22Rv1 (cell line): ENCODE measurements at regions not wholly inside any gene's neighbourhood (a gene's known extent, or its start where the extent isn't known, plus 50 kb on each side); places are given as distances from the start of the nearest gene placed in this dataset.

Experiments
- ZFX ChIP-seq: fragments of 450-650 bp; IDR thresholded peaks from 2 replicates; pipeline ENCODE4 v1.6.1; 2017; ENCODE audit warnings: antibody characterized with exemption, borderline replicate concordance
- TF ChIP-seq, protein P1 (sequence below): fragments of 450-650 bp; IDR thresholded peaks from 2 replicates; pipeline ENCODE4 v1.5.1; 2017; ENCODE audit warnings: mild to moderate bottlenecking

DNA sequence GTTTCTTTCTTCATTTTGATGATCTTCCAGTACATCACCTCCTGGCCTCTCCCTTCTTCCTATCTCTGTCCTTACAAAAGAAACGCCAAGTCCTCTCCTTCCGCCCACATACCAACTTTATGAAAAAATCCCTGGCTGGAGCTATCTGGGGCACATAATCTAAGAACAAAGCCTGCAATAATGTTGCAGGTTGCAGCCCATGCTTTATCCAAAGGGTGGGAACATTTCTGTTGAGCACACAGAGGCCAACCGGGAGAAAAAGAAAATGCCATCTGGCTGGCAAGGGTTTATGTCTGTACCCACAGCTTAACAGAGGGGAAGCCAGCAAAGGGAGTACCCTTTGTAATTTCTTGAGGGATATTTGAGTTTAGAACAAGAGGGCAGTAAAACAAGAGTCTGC is 409.6 kb downstream of the SOX9 start:
- TF ChIP-seq, protein P1, sequence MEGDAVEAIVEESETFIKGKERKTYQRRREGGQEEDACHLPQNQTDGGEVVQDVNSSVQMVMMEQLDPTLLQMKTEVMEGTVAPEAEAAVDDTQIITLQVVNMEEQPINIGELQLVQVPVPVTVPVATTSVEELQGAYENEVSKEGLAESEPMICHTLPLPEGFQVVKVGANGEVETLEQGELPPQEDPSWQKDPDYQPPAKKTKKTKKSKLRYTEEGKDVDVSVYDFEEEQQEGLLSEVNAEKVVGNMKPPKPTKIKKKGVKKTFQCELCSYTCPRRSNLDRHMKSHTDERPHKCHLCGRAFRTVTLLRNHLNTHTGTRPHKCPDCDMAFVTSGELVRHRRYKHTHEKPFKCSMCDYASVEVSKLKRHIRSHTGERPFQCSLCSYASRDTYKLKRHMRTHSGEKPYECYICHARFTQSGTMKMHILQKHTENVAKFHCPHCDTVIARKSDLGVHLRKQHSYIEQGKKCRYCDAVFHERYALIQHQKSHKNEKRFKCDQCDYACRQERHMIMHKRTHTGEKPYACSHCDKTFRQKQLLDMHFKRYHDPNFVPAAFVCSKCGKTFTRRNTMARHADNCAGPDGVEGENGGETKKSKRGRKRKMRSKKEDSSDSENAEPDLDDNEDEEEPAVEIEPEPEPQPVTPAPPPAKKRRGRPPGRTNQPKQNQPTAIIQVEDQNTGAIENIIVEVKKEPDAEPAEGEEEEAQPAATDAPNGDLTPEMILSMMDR = no peak
- no peak for TF ChIP-seq ZFX
